ENCODE measurements at regions not wholly inside any gene's neighbourhood (a gene's known extent, or its start where the extent isn't known, plus 50 kb on each side); places are given as distances from the start of the nearest gene placed in this dataset.

DNA sequence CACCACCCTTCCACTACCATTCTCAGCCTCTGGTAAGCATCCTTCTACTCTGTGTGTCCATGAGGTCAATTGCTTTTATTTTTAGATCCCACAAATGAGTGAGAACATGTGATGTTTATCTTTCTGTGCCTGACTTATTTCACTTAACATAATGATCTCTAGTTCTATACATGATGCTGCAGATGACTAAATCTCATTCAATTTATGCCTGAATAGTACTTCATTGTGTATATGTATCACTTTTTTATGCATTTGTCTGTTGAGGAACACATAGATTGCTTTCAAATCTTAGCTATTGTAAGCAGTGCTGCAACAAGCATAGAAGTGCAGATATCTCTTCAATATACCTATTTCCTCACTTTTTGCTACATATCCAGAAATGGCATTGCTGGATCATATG is 733.3 kb downstream of the SUCLG1 start:
- Histone ChIP-seq H3K9me3 (replicated peaks; ENCODE audit: insufficient read depth, low read length) (no peaks in the 10 kb centered on the region), H2AFZ (ENCODE audit: low read length) (no peak overlapping the region), H3K9me2 (replicated peaks; ENCODE audit: insufficient read depth, low read length) (no peaks in the 10 kb centered on the region), H3K9ac (ENCODE audit: low read length) (no peak overlapping the region), H3K4me2 (ENCODE audit: low read depth, low read length) (no peak overlapping the region), H4K20me1 (ENCODE audit: insufficient read depth, low read length) (no peaks in the 10 kb centered on the region), H3K27ac (ENCODE audit: low read length) (no peak overlapping the region), H3K4me3 (ENCODE audit: low read length) (no peak overlapping the region), H3K36me3 (replicated peaks; ENCODE audit: insufficient read depth, low read length) (no peaks in the 10 kb centered on the region), H3K4me1 (ENCODE audit: low read length) (no peaks in the 10 kb centered on the region), H3F3A (ENCODE audit: insufficient read depth, low read length) (no peaks in the 10 kb centered on the region), H3K79me2 (ENCODE audit: low read length) (no peaks in the 10 kb centered on the region), H3K27me3 (replicated peaks; ENCODE audit: insufficient read depth, low read length) (no peaks in the 10 kb centered on the region)
- DNase-seq = no peak
- TF ChIP-seq, protein P1, sequence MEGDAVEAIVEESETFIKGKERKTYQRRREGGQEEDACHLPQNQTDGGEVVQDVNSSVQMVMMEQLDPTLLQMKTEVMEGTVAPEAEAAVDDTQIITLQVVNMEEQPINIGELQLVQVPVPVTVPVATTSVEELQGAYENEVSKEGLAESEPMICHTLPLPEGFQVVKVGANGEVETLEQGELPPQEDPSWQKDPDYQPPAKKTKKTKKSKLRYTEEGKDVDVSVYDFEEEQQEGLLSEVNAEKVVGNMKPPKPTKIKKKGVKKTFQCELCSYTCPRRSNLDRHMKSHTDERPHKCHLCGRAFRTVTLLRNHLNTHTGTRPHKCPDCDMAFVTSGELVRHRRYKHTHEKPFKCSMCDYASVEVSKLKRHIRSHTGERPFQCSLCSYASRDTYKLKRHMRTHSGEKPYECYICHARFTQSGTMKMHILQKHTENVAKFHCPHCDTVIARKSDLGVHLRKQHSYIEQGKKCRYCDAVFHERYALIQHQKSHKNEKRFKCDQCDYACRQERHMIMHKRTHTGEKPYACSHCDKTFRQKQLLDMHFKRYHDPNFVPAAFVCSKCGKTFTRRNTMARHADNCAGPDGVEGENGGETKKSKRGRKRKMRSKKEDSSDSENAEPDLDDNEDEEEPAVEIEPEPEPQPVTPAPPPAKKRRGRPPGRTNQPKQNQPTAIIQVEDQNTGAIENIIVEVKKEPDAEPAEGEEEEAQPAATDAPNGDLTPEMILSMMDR (IDR thresholded peaks at IDR 0.05; ENCODE audit: low read length) = no peak
- TF ChIP-seq EZH2phosphoT487 (IDR thresholded peaks at IDR 0.05; ENCODE audit: low read length) (no peak), EZH2 (optimal IDR thresholded peaks at IDR 0.05; ENCODE audit: low read depth, low read length) (no peak)

DNA sequence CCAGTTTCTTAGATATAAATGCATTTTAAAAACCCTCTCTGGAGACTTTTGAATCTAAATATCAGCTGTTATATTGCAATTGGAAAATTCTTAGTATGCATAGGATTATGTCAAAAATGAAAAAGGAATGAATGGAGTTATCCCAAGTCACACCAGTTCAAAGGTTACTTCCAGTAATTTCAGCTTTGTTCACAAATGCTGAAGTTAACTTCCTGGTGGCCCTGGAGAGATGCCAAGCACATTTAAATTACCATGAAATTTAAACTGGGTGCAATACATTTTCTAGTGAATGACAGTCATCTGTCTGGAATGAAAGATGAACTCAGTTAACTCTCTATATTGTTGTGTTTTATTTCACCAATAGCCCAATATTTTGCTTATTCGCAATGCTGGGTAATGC is 753.9 kb downstream of the SUCLG1 start:
- H4K20me1 ChIP-seq (ENCODE audit: insufficient read depth, low read length) = no peaks in the 10 kb centered on the region
- H2AFZ ChIP-seq (ENCODE audit: low read length) = no peak overlapping the region
- DNase-seq = no peak
- no peak overlapping the region for H3K4me2 ChIP-seq (ENCODE audit: low read depth, low read length)
- TF ChIP-seq EZH2 (optimal IDR thresholded peaks at IDR 0.05; ENCODE audit: low read depth, low read length) (no peak), EZH2phosphoT487 (IDR thresholded peaks at IDR 0.05; ENCODE audit: low read length) (no peak)
- TF ChIP-seq, protein P1 (IDR thresholded peaks at IDR 0.05; ENCODE audit: low read length) = no peak
- no peak overlapping the region for H3K27ac ChIP-seq (ENCODE audit: low read length)
- no peaks in the 10 kb centered on the region for H3K79me2 ChIP-seq (ENCODE audit: low read length)
- no peaks in the 10 kb centered on the region for H3K9me2 ChIP-seq (replicated peaks; ENCODE audit: insufficient read depth, low read length)
- H3K27me3 ChIP-seq (replicated peaks; ENCODE audit: insufficient read depth, low read length) = no peaks in the 10 kb centered on the region
- no peak overlapping the region for H3K4me3 ChIP-seq (ENCODE audit: low read length)
- H3K36me3 ChIP-seq (replicated peaks; ENCODE audit: insufficient read depth, low read length) = no peaks in the 10 kb centered on the region
- H3K9ac ChIP-seq (ENCODE audit: low read length) = no peak overlapping the region
- H3K9me3 ChIP-seq (replicated peaks; ENCODE audit: insufficient read depth, low read length) = no peaks in the 10 kb centered on the region
- H3K4me1 ChIP-seq (ENCODE audit: low read length) = no peaks in the 10 kb centered on the region
- no peaks in the 10 kb centered on the region for H3F3A ChIP-seq (ENCODE audit: insufficient read depth, low read length)

DNA sequence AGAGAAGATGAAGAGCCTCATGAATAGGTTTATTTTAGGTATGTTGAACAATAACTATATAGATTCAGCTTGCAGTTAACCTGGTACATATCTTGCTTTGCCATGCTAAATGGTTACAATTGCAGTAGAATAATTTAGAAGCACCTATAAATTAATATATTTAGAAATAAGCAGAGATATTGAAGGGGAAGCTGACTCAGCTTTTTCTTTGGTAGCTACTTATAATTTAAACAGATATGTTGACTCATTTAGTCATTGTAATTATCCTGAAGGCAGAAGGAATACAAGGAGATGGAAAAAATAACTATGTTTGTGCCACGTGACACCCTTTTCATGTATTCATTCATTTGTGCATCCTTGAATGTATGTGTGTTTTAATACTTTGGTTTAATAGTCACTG is 755.5 kb downstream of the SUCLG1 start:
- Histone ChIP-seq H3K9me3 (replicated peaks; ENCODE audit: insufficient read depth, low read length) (no peaks in the 10 kb centered on the region), H3K9me2 (replicated peaks; ENCODE audit: insufficient read depth, low read length) (no peaks in the 10 kb centered on the region), H3F3A (ENCODE audit: insufficient read depth, low read length) (no peaks in the 10 kb centered on the region), H3K79me2 (ENCODE audit: low read length) (no peaks in the 10 kb centered on the region), H3K9ac (ENCODE audit: low read length) (no peak overlapping the region), H3K36me3 (replicated peaks; ENCODE audit: insufficient read depth, low read length) (no peaks in the 10 kb centered on the region), H4K20me1 (ENCODE audit: insufficient read depth, low read length) (no peaks in the 10 kb centered on the region), H3K4me1 (ENCODE audit: low read length) (no peaks in the 10 kb centered on the region), H3K27me3 (replicated peaks; ENCODE audit: insufficient read depth, low read length) (no peaks in the 10 kb centered on the region), H3K4me3 (ENCODE audit: low read length) (no peak overlapping the region), H2AFZ (ENCODE audit: low read length) (no peak overlapping the region), H3K4me2 (ENCODE audit: low read depth, low read length) (no peak overlapping the region), H3K27ac (ENCODE audit: low read length) (no peak overlapping the region)
- no peak for DNase-seq
- TF ChIP-seq EZH2phosphoT487 (IDR thresholded peaks at IDR 0.05; ENCODE audit: low read length) (no peak), EZH2 (optimal IDR thresholded peaks at IDR 0.05; ENCODE audit: low read depth, low read length) (no peak)
- TF ChIP-seq, protein P1 (IDR thresholded peaks at IDR 0.05; ENCODE audit: low read length) = no peak
